ENCODE measurements at regions not wholly inside any gene's neighbourhood (a gene's known extent, or its start where the extent isn't known, plus 50 kb on each side); places are given as distances from the start of the nearest gene placed in this dataset.

DNA sequence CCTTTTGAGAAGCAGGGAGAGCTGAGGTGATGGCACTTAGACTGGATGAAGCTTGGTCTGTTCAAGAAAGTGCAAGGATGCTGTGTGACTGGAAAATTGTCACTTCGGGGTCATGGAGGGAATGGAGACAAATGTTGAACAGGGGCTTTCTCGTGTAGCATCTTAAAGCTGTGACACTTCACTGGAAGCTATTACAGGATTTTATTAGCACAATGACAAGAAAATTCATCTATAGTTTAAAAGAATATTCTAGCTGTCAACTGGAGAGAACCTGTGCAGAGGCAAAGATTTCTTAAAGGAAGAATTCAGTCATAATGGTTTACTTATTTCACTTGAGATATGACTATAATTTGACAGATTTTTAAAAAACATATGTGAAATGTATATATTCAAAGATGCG is 963.9 kb upstream of the ZEB2 start:
- DNase-seq = no peak

- no peak for DNase-seq
These were observed 961.5 kb upstream of the ZEB2 start for GRCh38 chr2:145481334-145481922.

- no peak for DNase-seq
These were observed 944.9 kb upstream of the ZEB2 start for GRCh38 chr2:145464866-145465265.

GRCh38 chr2:145460112-145460511 is 940.2 kb upstream of the ZEB2 start:
- no peak for DNase-seq

- DNase-seq = peak; percentile 37
These were observed 911.4 kb upstream of the ZEB2 start for GRCh38 chr2:145431181-145431951.

DNA sequence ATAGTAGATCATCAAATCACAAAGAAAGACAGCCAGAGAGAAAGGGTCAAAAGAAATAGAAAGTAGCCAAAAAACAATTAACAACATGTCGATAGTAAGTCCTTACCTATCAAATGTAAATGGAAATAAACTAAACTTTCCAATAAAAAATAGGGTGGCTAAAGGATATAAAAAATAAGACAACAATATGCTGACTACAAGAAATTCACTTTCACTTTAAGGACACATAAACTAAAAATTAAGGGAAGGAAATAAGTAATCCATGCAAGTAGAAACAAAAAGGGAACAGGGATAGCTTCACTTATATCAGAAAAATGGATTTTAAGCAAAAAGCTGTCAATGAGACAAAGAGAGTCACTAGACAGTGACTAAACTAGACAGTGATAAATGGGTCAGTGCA is 903.9 kb upstream of the ZEB2 start:
- no peak for DNase-seq

- no peak for DNase-seq
These were observed 902.7 kb upstream of the ZEB2 start for GRCh38 chr2:145422576-145422975.

- no peak for DNase-seq
These were observed 901.9 kb upstream of the ZEB2 start for GRCh38 chr2:145421841-145422240.

GRCh38 chr2:145416640-145417039 is 896.7 kb upstream of the ZEB2 start:
- DNase-seq = no peak

DNA sequence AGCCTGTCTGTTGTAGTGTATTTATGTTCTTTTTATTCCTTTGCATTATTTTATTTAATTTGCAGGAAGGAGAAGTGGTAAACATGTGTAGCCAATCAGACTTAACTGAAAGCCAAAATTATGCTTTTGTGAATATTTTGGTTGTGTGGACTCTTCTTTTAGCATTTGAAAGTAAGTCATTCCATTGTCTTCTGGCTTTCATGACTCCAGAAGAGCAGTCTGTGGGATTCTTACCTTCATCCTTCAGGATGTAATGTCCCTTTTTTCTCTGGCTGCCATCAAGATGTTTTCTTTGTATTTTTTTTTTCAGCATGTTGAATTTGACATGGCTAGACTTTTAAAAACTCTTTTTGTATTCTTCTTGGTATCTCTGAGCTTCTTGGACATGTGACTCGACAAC is 895.2 kb upstream of the ZEB2 start:
- DNase-seq = no peak

DNA sequence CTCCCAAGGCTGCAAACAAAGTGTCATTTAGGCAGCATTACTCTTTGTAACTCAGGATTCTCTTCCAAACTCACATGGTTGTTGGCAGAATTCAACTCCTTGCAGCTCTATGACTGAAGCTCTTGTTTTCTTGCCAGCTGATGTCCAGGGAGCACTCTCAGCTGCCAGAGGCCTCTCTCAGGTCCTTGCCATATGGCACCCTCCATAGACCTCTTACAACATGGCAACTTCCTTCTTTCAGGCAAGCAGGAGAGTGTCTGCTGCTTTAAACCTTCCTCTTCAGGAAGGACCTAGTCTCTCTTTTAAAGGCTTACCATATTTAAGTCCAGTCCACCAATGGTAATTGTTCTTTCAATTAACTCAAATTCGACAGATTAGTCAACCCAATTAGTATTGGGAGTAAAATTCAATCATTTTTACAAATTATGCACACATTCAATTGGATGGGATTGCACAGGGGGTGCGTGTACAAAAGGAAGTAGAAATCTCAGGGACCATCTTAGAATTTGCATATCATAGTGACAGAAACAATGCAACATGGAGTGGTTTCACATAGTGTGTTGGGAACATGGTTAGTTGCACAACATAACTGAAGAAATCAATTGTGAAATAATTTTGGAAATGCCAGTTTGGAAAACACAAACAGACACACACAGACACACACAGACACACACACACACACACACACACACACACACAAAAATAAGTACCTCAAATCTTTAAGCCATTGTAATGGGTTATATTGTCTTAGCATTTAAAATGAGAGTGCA is 893.5 kb upstream of the ZEB2 start:
- no peak for DNase-seq

DNA sequence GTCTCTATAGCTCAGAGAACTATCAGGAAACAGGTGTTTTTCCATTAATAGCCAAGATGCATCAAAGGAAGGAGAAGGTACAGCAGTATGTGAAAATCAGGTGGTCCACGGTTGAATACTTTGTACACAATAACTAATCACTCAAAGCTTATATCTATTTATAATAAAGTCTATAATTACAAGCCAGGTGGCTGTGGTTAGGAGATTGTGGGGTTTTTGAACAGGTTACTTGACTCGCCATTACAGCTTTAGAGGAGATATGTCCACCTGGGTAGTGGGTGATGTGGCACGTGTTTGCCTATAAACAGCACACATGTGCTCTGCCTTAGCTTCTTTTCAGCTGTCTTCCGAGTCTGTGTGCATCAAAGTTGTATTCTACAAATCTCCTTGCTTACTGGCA is 892.2 kb upstream of the ZEB2 start:
- DNase-seq = no peak

GRCh38 chr2:145411493-145411892 is 891.6 kb upstream of the ZEB2 start:
- no peak for DNase-seq

- no peak for DNase-seq
These were observed 890.2 kb upstream of the ZEB2 start for GRCh38 chr2:145410086-145410485.

GRCh38 chr2:145408980-145409379 is 889.1 kb upstream of the ZEB2 start:
- no peak for DNase-seq

- DNase-seq = no peak
These were observed 884.8 kb upstream of the ZEB2 start for GRCh38 chr2:145404690-145405089.

GRCh38 chr2:145402706-145403277 is 882.9 kb upstream of the ZEB2 start:
- no peak for DNase-seq

DNA sequence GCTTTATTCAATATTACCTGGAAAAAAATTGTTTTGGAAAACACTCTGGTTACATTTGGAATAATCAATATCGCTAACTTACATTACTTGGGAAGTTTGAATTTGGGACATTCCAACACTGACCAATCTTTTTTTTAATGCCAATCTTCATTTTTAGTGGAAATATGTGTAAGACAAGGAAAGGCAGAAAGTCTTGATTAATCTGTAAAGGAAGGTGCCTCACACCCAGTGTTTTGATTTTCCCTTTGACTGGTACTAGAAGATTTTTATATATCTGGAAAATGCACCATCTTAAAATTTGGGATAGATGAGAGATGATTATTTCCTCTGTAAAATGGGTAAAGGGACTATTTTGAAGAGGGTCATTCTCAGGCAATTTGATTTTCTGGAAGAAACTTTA is 879.2 kb upstream of the ZEB2 start:
- DNase-seq = no peak

GRCh38 chr2:145394181-145394580 is 874.3 kb upstream of the ZEB2 start:
- DNase-seq = no peak

GRCh38 chr2:145386973-145387372 is 867.1 kb upstream of the ZEB2 start:
- DNase-seq = no peak

DNA sequence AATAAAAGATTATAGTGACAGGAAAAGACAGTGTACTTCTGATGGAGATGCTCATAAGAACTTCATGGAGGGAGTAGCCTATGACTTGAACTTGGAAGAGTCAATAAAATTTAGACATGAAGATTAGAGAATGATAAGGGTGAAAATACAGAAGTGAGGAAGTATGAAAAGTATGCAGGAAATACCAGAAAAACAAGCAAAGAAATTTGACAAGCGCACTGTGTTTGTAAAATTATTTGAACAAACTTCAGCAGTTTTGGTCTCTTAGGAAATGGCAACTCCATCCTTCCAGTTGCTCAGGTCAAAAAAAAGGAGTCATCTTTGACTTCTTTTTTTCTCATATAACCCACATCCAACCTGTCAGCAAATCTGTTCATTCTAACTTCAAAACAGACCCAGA is 864.0 kb upstream of the ZEB2 start:
- DNase-seq = no peak

- DNase-seq = no peak
These were observed 860.6 kb upstream of the ZEB2 start for GRCh38 chr2:145380436-145381017.

GRCh38 chr2:145379934-145380333 is 860.0 kb upstream of the ZEB2 start:
- DNase-seq = no peak
